Endothelial cell of umbilical vein (primary cell): ENCODE measurements at regions not wholly inside any gene's neighbourhood (a gene's known extent, or its start where the extent isn't known, plus 50 kb on each side); places are given as distances from the start of the nearest gene placed in this dataset.

Source experiments
- BruUV-seq: library from RNA; stranded (reverse); fragments of 400-500 nt; replicated peaks from 2 replicates; lab custom pipeline; 2021; lab: Mats Ljungman, UMichigan
- CTCF ChIA-PET: fragments of 300-600, 350-600 bp; sonication (Branson Sonifier 250); formaldehyde crosslinking; loops from one replicate; lab custom pipeline; 2021; ENCODE audit warnings: antibody characterized with exemption, inconsistent platforms; lab: Charles Lee
- POLR2A ChIA-PET: fragments of 300-600, 350-600 bp; sonication (Branson Sonifier 250); formaldehyde crosslinking; loops from one replicate; lab custom pipeline; 2021; ENCODE audit warnings: antibody characterized with exemption, inconsistent platforms; lab: Charles Lee
- DNase-seq: peaks from one replicate; pipeline ENCODE4 v3.0.0-alpha.2; 2011; ENCODE audit warnings: low read depth, low spot score
- FAIRE-seq: peaks from 2 replicates; lab custom pipeline; 2011; peaks lifted over from hg19 to GRCh38; lab: Jason Lieb, UNC
- H2AFZ ChIP-seq: 2 replicates; pipeline ENCODE4 v1.6.0; 2012; ENCODE audit warnings: low read depth, low read length, control low read depth, inconsistent platforms
- H3K27ac ChIP-seq: 2 replicates; pipeline ENCODE4 v1.5.1; 2011; ENCODE audit warnings: low read depth, mild to moderate bottlenecking, control low read depth, low read length, moderate library complexity; ENCODE audit not compliant: insufficient read depth
- H3K27me3 ChIP-seq, 2 experiments: 2 replicates each; pipeline versions ENCODE4 v1.6.0 to v1.6.1; 2011; ENCODE audit warnings: low read length in 2 of 2, mixed read lengths in 1 of 2; ENCODE audit not compliant: control insufficient read depth in 2 of 2, insufficient read depth in 2 of 2
- H3K36me3 ChIP-seq, 2 experiments: 2 replicates in 1 of 2; 3 replicates in 1 of 2; pipeline ENCODE4 v1.5.1; 2011; ENCODE audit warnings: low read length in 2 of 2, mild to moderate bottlenecking in 1 of 2, moderate library complexity in 1 of 2; ENCODE audit not compliant: control insufficient read depth in 2 of 2, insufficient read depth in 2 of 2; ENCODE audit errors: extremely low read depth in 1 of 2
- H3K4me1 ChIP-seq: 3 replicates; pipeline ENCODE4 v1.5.1; 2011; ENCODE audit warnings: mild to moderate bottlenecking, low read length; ENCODE audit not compliant: control insufficient read depth, insufficient read depth; ENCODE audit errors: extremely low read depth
- H3K4me2 ChIP-seq: 2 replicates; pipeline ENCODE4 v1.6.1; 2011; ENCODE audit warnings: low read length, control low read depth, mixed read lengths; ENCODE audit not compliant: insufficient read depth
- H3K4me3 ChIP-seq, 3 experiments: fragments of 200-600 bp in 1 of 3; sonication (generic), shearing (Covaris generic) in 1 of 3; replicated peaks in 1 of 3; 2 replicates each; pipeline ENCODE4 v1.5.1; 2011 to 2016; ENCODE audit warnings: control low read depth in 3 of 3, low read length in 3 of 3, mild to moderate bottlenecking in 2 of 3, inconsistent platforms in 1 of 3, low read depth in 1 of 3, moderate library complexity in 1 of 3; ENCODE audit not compliant: insufficient read depth in 1 of 3
- H3K79me2 ChIP-seq: 2 replicates; pipeline ENCODE4 v1.6.0; 2012; ENCODE audit warnings: low read length, inconsistent platforms; ENCODE audit not compliant: control insufficient read depth, insufficient read depth
- H3K9ac ChIP-seq: replicated peaks from 2 replicates; pipeline ENCODE3; 2011; ENCODE audit warnings: low read length, control low read depth; ENCODE audit not compliant: insufficient read depth; ENCODE audit errors: extremely low read depth
- H3K9me1 ChIP-seq: replicated peaks from 3 replicates; pipeline ENCODE4 v1.6.0; 2011; ENCODE audit warnings: mild to moderate bottlenecking, low read length; ENCODE audit not compliant: control insufficient read depth, insufficient read depth; ENCODE audit errors: extremely low read depth
- H3K9me3 ChIP-seq: replicated peaks from 2 replicates; pipeline ENCODE4 v1.5.1; 2012; ENCODE audit warnings: low read length, inconsistent platforms; ENCODE audit not compliant: control insufficient read depth, insufficient read depth
- H4K20me1 ChIP-seq: replicated peaks from 2 replicates; pipeline ENCODE3; 2011; ENCODE audit warnings: mild to moderate bottlenecking, low read length; ENCODE audit not compliant: control insufficient read depth, insufficient read depth; ENCODE audit errors: extremely low read depth
- EZH2 ChIP-seq: IDR thresholded peaks from 2 replicates; pipeline ENCODE4 v1.6.1; 2012; ENCODE audit warnings: borderline replicate concordance, low read depth, mild to moderate bottlenecking, moderate library complexity, low read length, inconsistent platforms; ENCODE audit not compliant: severe bottlenecking
- FOS ChIP-seq: IDR thresholded peaks from 2 replicates; pipeline ENCODE4 v1.6.1; 2011; ENCODE audit warnings: mild to moderate bottlenecking, low read length, moderate library complexity, borderline replicate concordance; ENCODE audit not compliant: insufficient read depth
- GATA2 ChIP-seq: IDR thresholded peaks from 2 replicates; pipeline ENCODE4 v1.7.0; 2011; ENCODE audit warnings: low read depth, mild to moderate bottlenecking, moderate library complexity, mixed read lengths, low read length; ENCODE audit not compliant: insufficient read length, insufficient read depth
- JUN ChIP-seq: IDR thresholded peaks from 2 replicates; pipeline ENCODE4 v1.6.1; 2011; ENCODE audit warnings: borderline replicate concordance, low read depth; ENCODE audit not compliant: insufficient read length, insufficient read depth
- MYC ChIP-seq: IDR thresholded peaks from one replicate; pipeline ENCODE4 v1.6.1; 2011; ENCODE audit warnings: mild to moderate bottlenecking, low read depth, low read length
- POLR2A ChIP-seq: IDR thresholded peaks from 2 replicates; pipeline ENCODE4 v1.6.1; 2012; ENCODE audit warnings: low read depth, mild to moderate bottlenecking, control low read depth, low read length
- POLR2AphosphoS5 ChIP-seq: IDR thresholded peaks from 2 replicates; pipeline ENCODE4 v1.6.1; 2012; ENCODE audit warnings: low read depth, mild to moderate bottlenecking, control low read depth, low read length, moderate library complexity; ENCODE audit not compliant: insufficient read depth
- dilution Hi-C: fragments of 300-500 bp; cut with MboI; formaldehyde crosslinking; loops from one replicate; pipeline ENCODE4 v1.15.0; 2019; ENCODE audit warnings: low sequenced_read_pairs; ENCODE audit not compliant: extremely low pct_ligation_motif_present
- intact Hi-C: fragments of 100-400 bp; cut with micrococcal nuclease; formaldehyde crosslinking; loops from one replicate; pipeline ENCODE4 v1.10.0; 2022
- TF ChIP-seq, protein P1 (sequence below): IDR thresholded peaks from 2 replicates; pipeline ENCODE4 v1.6.1; 2011; ENCODE audit not compliant: insufficient read depth, insufficient read length
- TF ChIP-seq, protein P2 (sequence below), 2 donors: IDR thresholded peaks; 1 replicate in 1 of 2; 2 replicates in 1 of 2; pipeline ENCODE4 v1.5.1; 2011; ENCODE audit warnings: low read length in 2 of 2, mild to moderate bottlenecking in 2 of 2, moderate library complexity in 2 of 2, control low read depth in 1 of 2, inconsistent platforms in 1 of 2, low read depth in 1 of 2; ENCODE audit not compliant: insufficient read depth in 1 of 2; ENCODE audit errors: extremely low read depth in 1 of 2

DNA sequence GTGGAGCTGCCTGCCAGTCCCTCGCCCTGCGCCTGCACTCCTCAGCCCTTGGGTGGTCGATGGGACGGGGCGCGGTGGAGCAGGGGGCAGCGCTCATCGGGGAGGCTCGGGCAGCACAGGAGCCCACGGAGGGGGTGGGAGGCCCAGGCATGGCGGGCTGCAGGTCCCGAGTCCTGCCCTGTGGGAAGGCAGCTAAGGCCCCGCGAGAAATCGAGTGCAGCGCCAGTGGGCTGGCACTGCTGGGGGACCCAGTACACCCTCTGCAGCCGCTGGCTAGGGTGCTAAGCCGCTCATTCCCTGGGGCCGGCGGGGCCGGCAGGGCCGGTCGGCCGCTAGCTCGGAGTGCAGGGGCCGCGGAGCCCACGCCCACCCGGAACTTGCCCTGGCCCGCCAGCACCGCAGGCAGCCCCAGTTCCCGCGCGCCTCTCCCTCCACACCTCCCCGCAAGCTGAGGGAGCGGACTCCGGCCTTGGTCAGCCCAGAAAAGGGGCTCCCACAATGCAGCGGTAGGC lies 565.9 kb upstream of the NRG3 start:
- intact Hi-C loops, result no loop called here
- no peaks in the 10 kb centered on the region for H3K27me3 ChIP-seq
- CTCF ChIA-PET, result no interaction called here

DNA sequence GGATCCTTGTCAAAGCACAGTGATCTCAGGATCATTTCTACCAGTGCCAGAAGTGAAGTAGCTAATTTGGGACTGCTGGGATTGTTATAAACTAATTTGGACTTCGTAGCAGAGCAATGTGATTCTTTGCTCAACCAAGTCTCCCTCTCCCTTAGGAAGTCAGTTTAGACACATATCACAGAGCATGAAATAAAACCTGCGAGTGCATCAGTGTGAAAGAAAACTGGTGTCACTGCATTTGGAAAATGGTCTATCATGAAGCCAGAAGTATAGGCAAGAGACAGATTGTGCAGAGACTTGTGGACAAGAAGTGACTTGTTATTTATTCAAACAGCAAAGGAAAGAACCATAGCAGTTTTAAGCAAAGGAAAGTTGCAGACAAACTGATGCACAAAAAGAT lies 560.5 kb upstream of the NRG3 start:
- intact Hi-C loops (no loop called here), dilution Hi-C loops (no loop called here)
- no peaks in the 10 kb centered on the region for H3K79me2 ChIP-seq
- H3K4me2 ChIP-seq, result no peak overlapping the region
- TF ChIP-seq FOS, result no peak
- no peak for TF ChIP-seq GATA2
- TF ChIP-seq, protein P1, sequence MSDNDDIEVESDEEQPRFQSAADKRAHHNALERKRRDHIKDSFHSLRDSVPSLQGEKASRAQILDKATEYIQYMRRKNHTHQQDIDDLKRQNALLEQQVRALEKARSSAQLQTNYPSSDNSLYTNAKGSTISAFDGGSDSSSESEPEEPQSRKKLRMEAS, result no peak
- no peak for TF ChIP-seq MYC
- TF ChIP-seq, protein P2, sequence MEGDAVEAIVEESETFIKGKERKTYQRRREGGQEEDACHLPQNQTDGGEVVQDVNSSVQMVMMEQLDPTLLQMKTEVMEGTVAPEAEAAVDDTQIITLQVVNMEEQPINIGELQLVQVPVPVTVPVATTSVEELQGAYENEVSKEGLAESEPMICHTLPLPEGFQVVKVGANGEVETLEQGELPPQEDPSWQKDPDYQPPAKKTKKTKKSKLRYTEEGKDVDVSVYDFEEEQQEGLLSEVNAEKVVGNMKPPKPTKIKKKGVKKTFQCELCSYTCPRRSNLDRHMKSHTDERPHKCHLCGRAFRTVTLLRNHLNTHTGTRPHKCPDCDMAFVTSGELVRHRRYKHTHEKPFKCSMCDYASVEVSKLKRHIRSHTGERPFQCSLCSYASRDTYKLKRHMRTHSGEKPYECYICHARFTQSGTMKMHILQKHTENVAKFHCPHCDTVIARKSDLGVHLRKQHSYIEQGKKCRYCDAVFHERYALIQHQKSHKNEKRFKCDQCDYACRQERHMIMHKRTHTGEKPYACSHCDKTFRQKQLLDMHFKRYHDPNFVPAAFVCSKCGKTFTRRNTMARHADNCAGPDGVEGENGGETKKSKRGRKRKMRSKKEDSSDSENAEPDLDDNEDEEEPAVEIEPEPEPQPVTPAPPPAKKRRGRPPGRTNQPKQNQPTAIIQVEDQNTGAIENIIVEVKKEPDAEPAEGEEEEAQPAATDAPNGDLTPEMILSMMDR (IDR thresholded peaks at IDR 0.05; ENCODE audit: extremely low read depth in 1 of 2, insufficient read depth in 1 of 2, low read depth in 1 of 2, low read length in 2 of 2), result no peak
- TF ChIP-seq POLR2AphosphoS5, result no peak
- no peak overlapping the region for H3K4me3 ChIP-seq
- no peak for DNase-seq
- BruUV-seq, result no TSS peak
- CTCF ChIA-PET, result no interaction called here
- H3K36me3 ChIP-seq, result no peaks in the 10 kb centered on the region
- no peaks in the 10 kb centered on the region for H3K9me1 ChIP-seq
- no peaks in the 10 kb centered on the region for H3K27me3 ChIP-seq
- no peaks in the 10 kb centered on the region for H3K4me1 ChIP-seq
- no peaks in the 10 kb centered on the region for H3K9me3 ChIP-seq
- no peak overlapping the region for H3K9ac ChIP-seq
- no peak overlapping the region for H2AFZ ChIP-seq
- no peak for FAIRE-seq
- H3K27ac ChIP-seq, result no peak overlapping the region
- no peaks in the 10 kb centered on the region for H4K20me1 ChIP-seq
- POLR2A ChIA-PET, result no interaction called here

More for the DNA sequence above, 565.9 kb upstream of the NRG3 start:
- Histone ChIP-seq H3K9ac (no peak overlapping the region), H3K4me3 (no peak overlapping the region), H3K9me3 (no peaks in the 10 kb centered on the region), H2AFZ (no peak overlapping the region), H3K27ac (no peak overlapping the region), H3K79me2 (no peaks in the 10 kb centered on the region), H3K4me1 (no peaks in the 10 kb centered on the region), H3K36me3 (no peaks in the 10 kb centered on the region), H3K9me1 (no peaks in the 10 kb centered on the region), H3K4me2 (no peak overlapping the region), H4K20me1 (no peaks in the 10 kb centered on the region)
- DNase-seq, result no peak
- no peak for FAIRE-seq
- TF ChIP-seq POLR2A, result no peak
- TF ChIP-seq JUN, result no peak
- no peak for TF ChIP-seq GATA2
- TF ChIP-seq EZH2, result no peak
- no peak for TF ChIP-seq POLR2AphosphoS5
- TF ChIP-seq FOS, result no peak
- dilution Hi-C loops, result no loop called here
- BruUV-seq, result no TSS peak
- POLR2A ChIA-PET, result no interaction called here
